Brain pericyte (primary cell): ENCODE measurements at regions not wholly inside any gene's neighbourhood (a gene's known extent, or its start where the extent isn't known, plus 50 kb on each side); places are given as distances from the start of the nearest gene placed in this dataset.

Source experiments
- DNase-seq: peaks from one replicate; pipeline ENCODE4 v3.0.0-alpha.2; 2012; ENCODE audit warnings: low read depth, low spot score

- no peak for DNase-seq
These were observed 161.0 kb upstream of the ADAMTS9 start for GRCh38 chr3:64848822-64849221.

- no peak for DNase-seq
These were observed 160.5 kb upstream of the ADAMTS9 start for GRCh38 chr3:64848127-64848800.

GRCh38 chr3:64844558-64844957, 156.8 kb upstream of the ADAMTS9 start:
- DNase-seq = no peak

- DNase-seq = no peak
These were observed 150.4 kb upstream of the ADAMTS9 start for GRCh38 chr3:64837986-64838735.

GRCh38 chr3:64837126-64837738, 149.4 kb upstream of the ADAMTS9 start:
- no peak for DNase-seq

GRCh38 chr3:64836097-64836496, 148.3 kb upstream of the ADAMTS9 start:
- no peak for DNase-seq

- no peak for DNase-seq
These were observed 144.3 kb upstream of the ADAMTS9 start for GRCh38 chr3:64832098-64832497.

GRCh38 chr3:64830681-64831080, 142.9 kb upstream of the ADAMTS9 start:
- no peak for DNase-seq

- DNase-seq = no peak
These were observed 141.5 kb upstream of the ADAMTS9 start for GRCh38 chr3:64829331-64829730.

GRCh38 chr3:64828276-64828675, 140.5 kb upstream of the ADAMTS9 start:
- no peak for DNase-seq

- DNase-seq = no peak
These were observed 139.6 kb upstream of the ADAMTS9 start for GRCh38 chr3:64827431-64827830.

GRCh38 chr3:64827019-64827418, 139.2 kb upstream of the ADAMTS9 start:
- DNase-seq = no peak

GRCh38 chr3:64825404-64826120, 137.8 kb upstream of the ADAMTS9 start:
- DNase-seq = no peak

GRCh38 chr3:64824394-64824909, 136.7 kb upstream of the ADAMTS9 start:
- no peak for DNase-seq

GRCh38 chr3:64818196-64818595, 130.4 kb upstream of the ADAMTS9 start:
- DNase-seq = no peak

- no peak for DNase-seq
These were observed 128.6 kb upstream of the ADAMTS9 start for GRCh38 chr3:64816355-64816754.

- no peak for DNase-seq
These were observed 128.0 kb upstream of the ADAMTS9 start for GRCh38 chr3:64815789-64816188.

- DNase-seq = no peak
These were observed 127.4 kb upstream of the ADAMTS9 start for GRCh38 chr3:64815195-64815631.

GRCh38 chr3:64814351-64814750, 126.6 kb upstream of the ADAMTS9 start:
- DNase-seq = no peak

- DNase-seq = no peak
These were observed 125.5 kb upstream of the ADAMTS9 start for GRCh38 chr3:64813326-64813725.

GRCh38 chr3:64809086-64809485, 121.3 kb upstream of the ADAMTS9 start:
- DNase-seq = no peak

GRCh38 chr3:64808061-64808460, 120.3 kb upstream of the ADAMTS9 start:
- no peak for DNase-seq
